Astrocyte (in vitro differentiated cells and primary cell): ENCODE measurements at regions not wholly inside any gene's neighbourhood (a gene's known extent, or its start where the extent isn't known, plus 50 kb on each side); places are given as distances from the start of the nearest gene placed in this dataset.

Source experiments
- DNase-seq: peaks from one replicate; pipeline ENCODE4 v3.0.0-alpha.2; 2010; ENCODE audit warnings: low read depth
- FAIRE-seq: peaks from 2 replicates; lab custom pipeline; 2011; peaks lifted over from hg19 to GRCh38; lab: Jason Lieb, UNC
- H2AFZ ChIP-seq: 2 replicates; pipeline ENCODE4 v1.6.0; 2012; ENCODE audit warnings: low read depth, low read length, inconsistent platforms
- H3K27ac ChIP-seq: 2 replicates; pipeline ENCODE4 v1.5.1; 2011; ENCODE audit warnings: low read depth, low read length, inconsistent platforms
- H3K27me3 ChIP-seq: 2 replicates; pipeline ENCODE4 v1.6.0; 2011; ENCODE audit warnings: low read length, inconsistent platforms; ENCODE audit not compliant: insufficient read depth
- H3K36me3 ChIP-seq: 2 replicates; pipeline ENCODE4 v1.5.1; 2011; ENCODE audit warnings: low read length, inconsistent platforms; ENCODE audit not compliant: insufficient read depth
- H3K4me1 ChIP-seq: 2 replicates; pipeline ENCODE4 v1.5.1; 2011; ENCODE audit warnings: low read length, inconsistent platforms; ENCODE audit not compliant: insufficient read depth
- H3K4me2 ChIP-seq: 2 replicates; pipeline ENCODE4 v1.6.0; 2012; ENCODE audit warnings: low read length, inconsistent platforms
- H3K4me3 ChIP-seq: 2 replicates; pipeline ENCODE4 v1.5.1; 2011; ENCODE audit warnings: low read depth, mild to moderate bottlenecking, low read length, inconsistent platforms; ENCODE audit not compliant: insufficient read depth
- H3K79me2 ChIP-seq: 2 replicates; pipeline ENCODE4 v1.6.0; 2012; ENCODE audit warnings: mild to moderate bottlenecking, low read length, inconsistent platforms; ENCODE audit not compliant: insufficient read depth
- H3K9ac ChIP-seq: 2 replicates; pipeline ENCODE4 v1.6.0; 2012; ENCODE audit warnings: mild to moderate bottlenecking, low read length, inconsistent platforms
- H3K9me3 ChIP-seq: 2 replicates; pipeline ENCODE4 v1.5.1; 2012; ENCODE audit warnings: low read depth, mild to moderate bottlenecking, low read length, inconsistent platforms; ENCODE audit not compliant: insufficient read depth
- H4K20me1 ChIP-seq: 2 replicates; pipeline ENCODE4 v1.6.0; 2012; ENCODE audit warnings: low read length, inconsistent platforms; ENCODE audit not compliant: insufficient read depth
- H3K27ac Mint-ChIP-seq: one replicate; pipeline ENCODE4 v1.8.0; 2021; ENCODE audit warnings: mild to moderate bottlenecking, mixed read lengths; ENCODE audit not compliant: unreplicated experiment
- H3K27me3 Mint-ChIP-seq: one replicate; pipeline ENCODE4 v1.8.0; 2021; ENCODE audit warnings: low read depth, mixed read lengths; ENCODE audit not compliant: unreplicated experiment
- H3K36me3 Mint-ChIP-seq: one replicate; pipeline ENCODE4 v1.8.0; 2021; ENCODE audit warnings: low read depth, mixed read lengths; ENCODE audit not compliant: unreplicated experiment
- H3K4me1 Mint-ChIP-seq: one replicate; pipeline ENCODE4 v1.8.0; 2021; ENCODE audit warnings: low read depth, mixed read lengths; ENCODE audit not compliant: unreplicated experiment
- H3K4me3 Mint-ChIP-seq: one replicate; pipeline ENCODE4 v1.8.0; 2021; ENCODE audit warnings: mild to moderate bottlenecking, moderate library complexity, mixed read lengths; ENCODE audit not compliant: unreplicated experiment
- H3K9me3 Mint-ChIP-seq: one replicate; pipeline ENCODE4 v1.8.0; 2021; ENCODE audit warnings: mild to moderate bottlenecking, mixed read lengths; ENCODE audit not compliant: unreplicated experiment
- CTCF ChIP-seq: IDR thresholded peaks from 2 replicates; pipeline ENCODE4 v1.5.1; 2011; ENCODE audit warnings: low read depth, mild to moderate bottlenecking, inconsistent platforms, low read length, moderate library complexity; ENCODE audit not compliant: insufficient read depth
- EZH2 ChIP-seq: IDR thresholded peaks from 2 replicates; pipeline ENCODE4 v1.6.1; 2012; ENCODE audit warnings: mild to moderate bottlenecking, low read length, inconsistent platforms; ENCODE audit not compliant: insufficient read depth

- no peak overlapping the region for H3K4me3 ChIP-seq
- no peak overlapping the region for H3K4me2 ChIP-seq
- no peak for DNase-seq
- H3K79me2 ChIP-seq: no peaks in the 10 kb centered on the region
- H4K20me1 ChIP-seq: no peaks in the 10 kb centered on the region
- no peak overlapping the region for H3K9ac ChIP-seq
- no peak overlapping the region for H3K27ac Mint-ChIP-seq
- H3K36me3 ChIP-seq: no peaks in the 10 kb centered on the region
- no peaks in the 10 kb centered on the region for H3K4me1 ChIP-seq
- no peaks in the 10 kb centered on the region for H3K36me3 Mint-ChIP-seq
- FAIRE-seq: no peak
- no peaks in the 10 kb centered on the region for H3K27me3 Mint-ChIP-seq
- peaks cover 2% of the 10 kb centered on the region for H3K27me3 ChIP-seq
- no peak overlapping the region for H3K4me3 Mint-ChIP-seq
- H3K27ac ChIP-seq: no peak overlapping the region
- peaks cover 3% of the 10 kb centered on the region for H3K9me3 ChIP-seq
- no peaks in the 10 kb centered on the region for H3K9me3 Mint-ChIP-seq
- no peaks in the 10 kb centered on the region for H3K4me1 Mint-ChIP-seq
- no peak overlapping the region for H2AFZ ChIP-seq
- TF ChIP-seq CTCF (no peak), EZH2 (no peak)
These were observed 382.6 kb downstream of the AGTPBP1 start for GRCh38 chr9:85359161-85359560.

- Mint-ChIP-seq H3K27me3 (peaks cover 2% of the 10 kb centered on the region), H3K36me3 (no peaks in the 10 kb centered on the region), H3K27ac (no peak overlapping the region), H3K4me1 (peaks cover 9% of the 10 kb centered on the region), H3K4me3 (no peak overlapping the region), H3K9me3 (peaks cover 2% of the 10 kb centered on the region)
- no peak overlapping the region for H3K9ac ChIP-seq
- no peaks in the 10 kb centered on the region for H4K20me1 ChIP-seq
- no peaks in the 10 kb centered on the region for H3K9me3 ChIP-seq
- no peak overlapping the region for H3K4me2 ChIP-seq
- no peaks in the 10 kb centered on the region for H3K36me3 ChIP-seq
- TF ChIP-seq CTCF (no peak), EZH2 (no peak)
- FAIRE-seq (no peak), DNase-seq (no peak)
- no peaks in the 10 kb centered on the region for H3K79me2 ChIP-seq
- H3K27ac ChIP-seq: no peak overlapping the region
- H3K4me3 ChIP-seq: no peak overlapping the region
- no peak overlapping the region for H2AFZ ChIP-seq
- peaks cover 5% of the 10 kb centered on the region for H3K27me3 ChIP-seq
- no peaks in the 10 kb centered on the region for H3K4me1 ChIP-seq
These were observed 392.7 kb downstream of the AGTPBP1 start for GRCh38 chr9:85349046-85349445.

DNA sequence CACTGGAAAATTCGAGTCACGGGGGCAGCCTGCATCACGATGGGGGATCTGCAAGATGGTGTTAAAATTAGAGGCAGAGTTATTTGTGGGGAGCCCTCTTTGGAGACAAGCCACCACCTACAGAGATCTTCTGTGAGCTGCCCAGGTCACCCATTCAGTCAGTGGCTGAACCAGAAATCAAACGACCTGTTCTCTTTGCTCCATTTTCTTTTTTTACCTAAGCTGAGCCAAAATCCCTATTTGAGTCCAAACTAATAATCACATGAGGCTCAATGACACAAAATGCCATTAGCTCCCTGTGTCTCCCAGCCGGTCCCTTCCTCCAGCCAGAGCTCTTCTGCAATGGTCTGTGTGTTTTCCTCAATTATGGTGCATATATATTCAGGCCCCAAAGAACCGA, 394.2 kb downstream of the AGTPBP1 start:
- H3K4me1 Mint-ChIP-seq: peaks cover 9% of the 10 kb centered on the region
- FAIRE-seq (no peak), DNase-seq (no peak)
- no peak overlapping the region for H3K4me3 Mint-ChIP-seq
- no peaks in the 10 kb centered on the region for H3K79me2 ChIP-seq
- H3K27me3 ChIP-seq: peaks cover 7% of the 10 kb centered on the region
- H3K4me3 ChIP-seq: no peak overlapping the region
- H3K27me3 Mint-ChIP-seq: peaks cover 4% of the 10 kb centered on the region
- H3K9me3 Mint-ChIP-seq: peaks cover 2% of the 10 kb centered on the region
- TF ChIP-seq EZH2: no peak
- no peak for TF ChIP-seq CTCF
- no peak overlapping the region for H3K4me2 ChIP-seq
- no peaks in the 10 kb centered on the region for H3K36me3 Mint-ChIP-seq
- no peak overlapping the region for H3K9ac ChIP-seq
- H3K27ac Mint-ChIP-seq: no peak overlapping the region
- H3K36me3 ChIP-seq: no peaks in the 10 kb centered on the region
- H3K9me3 ChIP-seq: no peaks in the 10 kb centered on the region
- no peak overlapping the region for H2AFZ ChIP-seq
- no peaks in the 10 kb centered on the region for H3K4me1 ChIP-seq
- no peaks in the 10 kb centered on the region for H4K20me1 ChIP-seq
- no peak overlapping the region for H3K27ac ChIP-seq
